CD4-positive, CD25-positive, alpha-beta regulatory T cell (primary cell): ENCODE measurements at regions not wholly inside any gene's neighbourhood (a gene's known extent, or its start where the extent isn't known, plus 50 kb on each side); places are given as distances from the start of the nearest gene placed in this dataset.
"Not testable (repeated sequence)": the region's sequence is repeated elsewhere in the genome, so short reads cannot be mapped to it uniquely, and the experiment has no call there.

Experiments
- ATAC-seq, 2 donors: fragments of 150-1000 bp; cut with Tn5 transposase; one replicate each; pipeline ENCODE4 v1.10.0; 2021; ENCODE audit warnings: low read depth in 2 of 2, moderate number of reproducible peaks in 2 of 2, moderate library complexity in 1 of 2
- DNase-seq, 3 donors: peaks; one replicate each; pipeline versions ENCODE4 v3.0.0 to v3.0.0-alpha.2; 2012 to 2022; ENCODE audit warnings: mixed read lengths in 1 of 3
- H3K27ac ChIP-seq: one replicate; pipeline ENCODE4 v1.7.0; 2013; ENCODE audit warnings: mild to moderate bottlenecking, low read length; ENCODE audit not compliant: insufficient read depth, poor library complexity, severe bottlenecking
- H3K27me3 ChIP-seq: one replicate; pipeline ENCODE4 v1.7.0; 2013; ENCODE audit warnings: low read length; ENCODE audit not compliant: control insufficient read depth, insufficient read depth
- H3K36me3 ChIP-seq: one replicate; pipeline ENCODE4 v1.7.0; 2013; ENCODE audit warnings: mild to moderate bottlenecking, low read length, moderate library complexity; ENCODE audit not compliant: control insufficient read depth, insufficient read depth
- H3K4me1 ChIP-seq: 2 replicates; pipeline ENCODE4 v1.7.0; 2013; ENCODE audit warnings: mild to moderate bottlenecking, low read length; ENCODE audit not compliant: insufficient read depth, control insufficient read depth, poor library complexity, severe bottlenecking
- H3K4me3 ChIP-seq: one replicate; pipeline ENCODE4 v1.7.0; 2013; ENCODE audit warnings: low read depth, mild to moderate bottlenecking, low read length, moderate library complexity
- H3K9me3 ChIP-seq, 2 experiments: 1 replicate in 1 of 2; 2 replicates in 1 of 2; pipeline ENCODE4 v1.7.0; 2013; ENCODE audit warnings: low read length in 2 of 2, mild to moderate bottlenecking in 1 of 2, moderate library complexity in 1 of 2; ENCODE audit not compliant: control insufficient read depth in 2 of 2
- H3K27ac Mint-ChIP-seq, 3 donors: one replicate each; pipeline ENCODE4 v1.8.0; 2020 to 2022; ENCODE audit warnings: mild to moderate bottlenecking in 3 of 3, mixed read lengths in 3 of 3, moderate library complexity in 2 of 3
- H3K27me3 Mint-ChIP-seq: one replicate; pipeline ENCODE4 v1.8.0; 2022; ENCODE audit warnings: mild to moderate bottlenecking, mixed read lengths
- H3K36me3 Mint-ChIP-seq: one replicate; pipeline ENCODE4 v1.8.0; 2020; ENCODE audit warnings: mixed read lengths
- H3K4me1 Mint-ChIP-seq, 4 donors: one replicate each; pipeline ENCODE4 v1.8.0; 2020 to 2022; ENCODE audit warnings: mixed read lengths in 4 of 4, mild to moderate bottlenecking in 1 of 4
- H3K4me3 Mint-ChIP-seq, 4 donors: one replicate each; pipeline ENCODE4 v1.8.0; 2020 to 2022; ENCODE audit warnings: mild to moderate bottlenecking in 4 of 4, mixed read lengths in 4 of 4, moderate library complexity in 3 of 4
- H3K9me3 Mint-ChIP-seq, 7 donors: one replicate each; pipeline ENCODE4 v1.8.0; 2020 to 2022; ENCODE audit warnings: mixed read lengths in 7 of 7, mild to moderate bottlenecking in 3 of 7, moderate library complexity in 2 of 7

- Mint-ChIP-seq H3K27me3 (no peaks in the 10 kb centered on the region), H3K36me3 (no peaks in the 10 kb centered on the region), H3K27ac (no peak overlapping the region), H3K9me3 (peaks cover 0 to 7% (median 0%) of the 10 kb centered on the region in 7 donors), H3K4me3 (no peak overlapping the region), H3K4me1 (peaks cover 7 to 49% (median 15%) of the 10 kb centered on the region in 4 donors)
- peaks cover 0 to 5% of the 10 kb centered on the region in 2 experiments for H3K9me3 ChIP-seq
- H3K4me3 ChIP-seq = no peak overlapping the region
- H3K27ac ChIP-seq = no peak overlapping the region
- no peaks in the 10 kb centered on the region for H3K27me3 ChIP-seq
- H3K4me1 ChIP-seq = peaks cover 16% of the 10 kb centered on the region
- no peaks in the 10 kb centered on the region for H3K36me3 ChIP-seq
- no peak for ATAC-seq
- no peak for DNase-seq
Measured at GRCh38 chrX:65928522-65928921, 111.4 kb downstream of the VSIG4 start.

- H3K9me3 Mint-ChIP-seq, DNase-seq, H3K36me3 Mint-ChIP-seq, ATAC-seq, H3K4me3 ChIP-seq, H3K9me3 ChIP-seq, H3K27me3 ChIP-seq, H3K36me3 ChIP-seq, H3K27me3 Mint-ChIP-seq, H3K27ac ChIP-seq: not testable (repeated sequence)
- H3K4me1 ChIP-seq = peaks cover 19% of the 10 kb centered on the region
- Mint-ChIP-seq H3K27ac (peak overlapping the region in 1 of 3 donors; percentile 81), H3K4me3 (peak overlapping the region in 2 of 4 donors; percentile 27 to 65), H3K4me1 (peaks cover 16 to 58% (median 21%) of the 10 kb centered on the region in 4 donors)
Measured at GRCh38 chrX:65927386-65927785, 112.5 kb downstream of the VSIG4 start.

GRCh38 chrX:65926095-65927019 is 113.5 kb downstream of the VSIG4 start:
- Histone ChIP-seq H3K9me3 (no peaks in the 10 kb centered on the region), H3K4me1 (peaks cover 19% of the 10 kb centered on the region), H3K27ac (peak overlapping the region; percentile 43), H3K27me3 (no peaks in the 10 kb centered on the region), H3K4me3 (peak overlapping the region; percentile 71), H3K36me3 (no peaks in the 10 kb centered on the region)
- H3K27me3 Mint-ChIP-seq = no peaks in the 10 kb centered on the region
- peaks cover 22 to 59% (median 24%) of the 10 kb centered on the region in 4 donors for H3K4me1 Mint-ChIP-seq
- H3K27ac Mint-ChIP-seq = peak overlapping the region; percentile 27 to 80 (median 79)
- DNase-seq (peak in 2 of 3 donors; percentile 54 to 86), ATAC-seq (peak; percentile 58 to 71)
- peaks cover 0 to 6% (median 0%) of the 10 kb centered on the region in 7 donors for H3K9me3 Mint-ChIP-seq
- no peaks in the 10 kb centered on the region for H3K36me3 Mint-ChIP-seq
- peak overlapping the region; percentile 74 to 82 (median 80) for H3K4me3 Mint-ChIP-seq

GRCh38 chrX:65925592-65925991 is 114.3 kb downstream of the VSIG4 start:
- H3K27ac Mint-ChIP-seq = peak overlapping the region in 1 of 3 donors; percentile 80

GRCh38 chrX:65925005-65925404 is 114.9 kb downstream of the VSIG4 start:
- Mint-ChIP-seq H3K4me1 (peaks cover 22 to 63% (median 26%) of the 10 kb centered on the region in 4 donors), H3K4me3 (peak overlapping the region in 2 of 4 donors; percentile 10 to 29), H3K36me3 (no peaks in the 10 kb centered on the region), H3K9me3 (peaks cover 0 to 2% (median 0%) of the 10 kb centered on the region in 7 donors), H3K27me3 (no peaks in the 10 kb centered on the region), H3K27ac (peak overlapping the region in 1 of 3 donors; percentile 18)
- peaks cover 19% of the 10 kb centered on the region for H3K4me1 ChIP-seq
- H3K36me3 ChIP-seq = no peaks in the 10 kb centered on the region
- no peaks in the 10 kb centered on the region for H3K9me3 ChIP-seq
- DNase-seq (no peak), ATAC-seq (no peak)
- H3K27me3 ChIP-seq = no peaks in the 10 kb centered on the region
- no peak overlapping the region for H3K4me3 ChIP-seq
- no peak overlapping the region for H3K27ac ChIP-seq

More at GRCh38 chrX:65925592-65925991, 114.3 kb downstream of the VSIG4 start:
- Histone ChIP-seq H3K4me3 (no peak overlapping the region), H3K27me3 (no peaks in the 10 kb centered on the region), H3K36me3 (no peaks in the 10 kb centered on the region), H3K9me3 (no peaks in the 10 kb centered on the region), H3K27ac (no peak overlapping the region), H3K4me1 (peaks cover 19% of the 10 kb centered on the region)
- no peaks in the 10 kb centered on the region for H3K36me3 Mint-ChIP-seq
- H3K9me3 Mint-ChIP-seq = peaks cover 0 to 5% (median 0%) of the 10 kb centered on the region in 7 donors
- ATAC-seq (no peak), DNase-seq (no peak)
- H3K4me3 Mint-ChIP-seq = peak overlapping the region; percentile 7 to 82 (median 76)
- H3K27me3 Mint-ChIP-seq = no peaks in the 10 kb centered on the region
- H3K4me1 Mint-ChIP-seq = peaks cover 22 to 63% (median 26%) of the 10 kb centered on the region in 4 donors

- Histone ChIP-seq H3K4me3 (no peak overlapping the region), H3K27ac (no peak overlapping the region), H3K9me3 (peaks cover 0 to 2% of the 10 kb centered on the region in 2 experiments), H3K27me3 (no peaks in the 10 kb centered on the region), H3K36me3 (no peaks in the 10 kb centered on the region), H3K4me1 (peaks cover 11% of the 10 kb centered on the region)
- Mint-ChIP-seq H3K4me1 (peaks cover 17 to 47% (median 22%) of the 10 kb centered on the region in 4 donors), H3K9me3 (peaks cover 0 to 6% (median 2%) of the 10 kb centered on the region in 7 donors), H3K36me3 (no peaks in the 10 kb centered on the region), H3K27me3 (no peaks in the 10 kb centered on the region), H3K4me3 (no peak overlapping the region), H3K27ac (no peak overlapping the region)
- ATAC-seq (no peak), DNase-seq (no peak)
Measured at GRCh38 chrX:65921363-65921762, 118.5 kb downstream of the VSIG4 start.

GRCh38 chrX:65920620-65921019 is 119.3 kb downstream of the VSIG4 start:
- H3K27ac Mint-ChIP-seq = peak overlapping the region in 1 of 3 donors; percentile 39
- no peak overlapping the region for H3K27ac ChIP-seq

More at GRCh38 chrX:65920620-65921019, 119.3 kb downstream of the VSIG4 start:
- Mint-ChIP-seq H3K4me1 (peaks cover 10 to 39% (median 17%) of the 10 kb centered on the region in 4 donors), H3K36me3 (no peaks in the 10 kb centered on the region), H3K27me3 (no peaks in the 10 kb centered on the region), H3K9me3 (peaks cover 0 to 7% (median 5%) of the 10 kb centered on the region in 7 donors), H3K4me3 (no peak overlapping the region)
- Histone ChIP-seq H3K4me3 (no peak overlapping the region), H3K36me3 (no peaks in the 10 kb centered on the region), H3K9me3 (peaks cover 0 to 2% of the 10 kb centered on the region in 2 experiments), H3K27me3 (no peaks in the 10 kb centered on the region), H3K4me1 (peaks cover 3% of the 10 kb centered on the region)
- ATAC-seq (no peak), DNase-seq (no peak)
